GM10248 (cell line): ENCODE measurements at regions not wholly inside any gene's neighbourhood (a gene's known extent, or its start where the extent isn't known, plus 50 kb on each side); places are given as distances from the start of the nearest gene placed in this dataset.

Source experiments
- CTCF ChIA-PET: fragments of 300-600 bp; sonication (Branson Sonifier 250); formaldehyde crosslinking; extraction: SDS; loops from one replicate; lab custom pipeline; 2021; ENCODE audit warnings: antibody characterized with exemption; lab: Yijun Ruan, JAX
- POLR2A ChIA-PET: fragments of 350-650 bp; sonication (Branson Sonifier 250); formaldehyde crosslinking; extraction: SDS; loops from one replicate; lab custom pipeline; 2020; ENCODE audit warnings: antibody characterized with exemption; lab: Yijun Ruan, JAX
- DNase-seq: peaks from one replicate; pipeline ENCODE4 v3.0.0; 2012; ENCODE audit errors: extremely low spot score
- CTCF ChIP-seq: IDR thresholded peaks from 2 replicates; pipeline ENCODE4 v1.5.1; 2012; ENCODE audit warnings: mild to moderate bottlenecking, low read depth; ENCODE audit errors: extremely low read depth, missing control alignments, control extremely low read depth

GRCh38 chr3:43210049-43211027, 76.0 kb upstream of the SNRK start:
- TF ChIP-seq CTCF: no peak
- ChIA-PET POLR2A (no interaction called here), CTCF (no interaction called here)
- DNase-seq: no peak

- ChIA-PET POLR2A (no interaction called here), CTCF (no interaction called here)
- DNase-seq: no peak
- no peak for TF ChIP-seq CTCF
Measured at GRCh38 chr3:43207628-43208085, 78.7 kb upstream of the SNRK start.

GRCh38 chr3:43206632-43207031, 79.7 kb upstream of the SNRK start:
- TF ChIP-seq CTCF: no peak
- DNase-seq: no peak
- ChIA-PET POLR2A (no interaction called here), CTCF (no interaction called here)

GRCh38 chr3:43206105-43206504, 80.2 kb upstream of the SNRK start:
- DNase-seq: no peak
- POLR2A ChIA-PET: no interaction called here
- CTCF ChIA-PET: no interaction called here

GRCh38 chr3:43203022-43203421, 83.3 kb upstream of the SNRK start:
- no peak for DNase-seq
- CTCF ChIA-PET: interaction anchor here (1.8 kb wide), 1 partner anchor 10 kb away, joined by 4 read pairs; no protein-coding TSS in a partner anchor
- POLR2A ChIA-PET: no interaction called here
- no peak for TF ChIP-seq CTCF

More at GRCh38 chr3:43206105-43206504, 80.2 kb upstream of the SNRK start:
- TF ChIP-seq CTCF: no peak

- no peak for TF ChIP-seq CTCF
- no peak for DNase-seq
- ChIA-PET POLR2A (no interaction called here), CTCF (no interaction called here)
Measured at GRCh38 chr3:43201581-43201980, 84.8 kb upstream of the SNRK start.
